Hepatocyte (in vitro differentiated cells): ENCODE measurements at regions not wholly inside any gene's neighbourhood (a gene's known extent, or its start where the extent isn't known, plus 50 kb on each side); places are given as distances from the start of the nearest gene placed in this dataset.

Experiments used
- DNase-seq: peaks from one replicate; pipeline ENCODE4 v3.0.0-alpha.2; 2016; ENCODE audit warnings: low spot score
- H2AFZ ChIP-seq: fragments of 200-600 bp; sonication (generic); 2 replicates; pipeline ENCODE4 v1.6.0; 2016; ENCODE audit warnings: antibody characterized with exemption, mild to moderate bottlenecking
- H3K27ac ChIP-seq: fragments of 200-600 bp; sonication (generic); 2 replicates; pipeline ENCODE4 v1.5.1; 2016; ENCODE audit warnings: mild to moderate bottlenecking
- H3K27me3 ChIP-seq: fragments of 200-600 bp; sonication (generic); 2 replicates; pipeline ENCODE4 v1.6.1; 2016
- H3K36me3 ChIP-seq: fragments of 200-600 bp; sonication (generic); replicated peaks from 2 replicates; pipeline ENCODE4 v1.5.1; 2016; ENCODE audit warnings: low read depth; ENCODE audit not compliant: insufficient read depth
- H3K4me1 ChIP-seq: fragments of 200-600 bp; sonication (generic); 2 replicates; pipeline ENCODE4 v1.5.1; 2016; ENCODE audit warnings: mild to moderate bottlenecking, moderate library complexity; ENCODE audit not compliant: insufficient read depth
- H3K4me2 ChIP-seq: fragments of 200-600 bp; sonication (generic); 2 replicates; pipeline ENCODE4 v1.6.0; 2016
- H3K4me3 ChIP-seq: fragments of 200-600 bp; sonication (generic); 2 replicates; pipeline ENCODE4 v1.5.1; 2016; ENCODE audit warnings: mild to moderate bottlenecking
- H3K79me2 ChIP-seq: fragments of 200-600 bp; sonication (generic); 2 replicates; pipeline ENCODE4 v1.6.0; 2017; ENCODE audit warnings: mild to moderate bottlenecking
- H3K9me2 ChIP-seq: fragments of 200-600 bp; sonication (generic); replicated peaks from 2 replicates; pipeline ENCODE4 v1.6.0; 2017; ENCODE audit warnings: mild to moderate bottlenecking; ENCODE audit not compliant: insufficient read depth
- H3K9me3 ChIP-seq: fragments of 200-600 bp; sonication (generic); 2 replicates; pipeline ENCODE4 v1.5.1; 2016; ENCODE audit warnings: low read depth, mild to moderate bottlenecking
- H4K20me1 ChIP-seq: fragments of 200-600 bp; sonication (generic); 2 replicates; pipeline ENCODE4 v1.6.0; 2016; ENCODE audit warnings: mild to moderate bottlenecking; ENCODE audit not compliant: insufficient read depth, poor library complexity, severe bottlenecking
- CTCF ChIP-seq: fragments of 200-600 bp; sonication (generic); IDR thresholded peaks from 2 replicates; pipeline ENCODE4 v1.5.1; 2016; ENCODE audit warnings: antibody characterized with exemption, mild to moderate bottlenecking; ENCODE audit not compliant: poor library complexity
- EZH2 ChIP-seq: fragments of 200-600 bp; sonication (generic); IDR thresholded peaks from 2 replicates; pipeline ENCODE4 v1.6.1; 2016; ENCODE audit warnings: antibody characterized with exemption, mild to moderate bottlenecking, borderline replicate concordance
- EZH2phosphoT487 ChIP-seq: fragments of 200-600 bp; sonication (generic); IDR thresholded peaks from one replicate; pipeline ENCODE4 v1.6.1; 2018; ENCODE audit warnings: antibody characterized with exemption, mild to moderate bottlenecking, low read depth, moderate library complexity; ENCODE audit not compliant: unreplicated experiment, severe bottlenecking
- WGBS: methylation state at CpG from one replicate; pipeline ENCODE4 v1.1.6; 2016; ENCODE audit warnings: low lambda C conversion rate; ENCODE audit errors: missing lambda C conversion rate; 5-methylcytosine and 5-hydroxymethylcytosine counted together

GRCh38 chr3:5330152-5330810, 142.8 kb downstream of the EDEM1 start:
- Histone ChIP-seq H3K79me2 (no peaks in the 10 kb centered on the region), H3K27me3 (no peaks in the 10 kb centered on the region), H3K4me3 (no peak overlapping the region), H3K36me3 (no peaks in the 10 kb centered on the region), H2AFZ (no peak overlapping the region), H3K4me1 (peaks cover 8% of the 10 kb centered on the region), H3K9me3 (no peaks in the 10 kb centered on the region), H3K27ac (peak overlapping the region; percentile 29), H3K4me2 (no peak overlapping the region), H4K20me1 (no peaks in the 10 kb centered on the region), H3K9me2 (no peaks in the 10 kb centered on the region)
- DNase-seq, result peak; percentile 28
- no peak for TF ChIP-seq EZH2phosphoT487
- TF ChIP-seq CTCF, result no peak
- no peak for TF ChIP-seq EZH2
- 81% methylated on average over 9 of the region's 9 CpGs for whole genome bisulfite sequencing

- H3K9me2 ChIP-seq, result no peaks in the 10 kb centered on the region
- H4K20me1 ChIP-seq, result no peaks in the 10 kb centered on the region
- no peaks in the 10 kb centered on the region for H3K9me3 ChIP-seq
- H3K27ac ChIP-seq, result peak overlapping the region; percentile 29
- H3K27me3 ChIP-seq, result no peaks in the 10 kb centered on the region
- no peak overlapping the region for H3K4me2 ChIP-seq
- no peaks in the 10 kb centered on the region for H3K79me2 ChIP-seq
- H3K36me3 ChIP-seq, result no peaks in the 10 kb centered on the region
- no peak overlapping the region for H3K4me3 ChIP-seq
- 59% methylated on average over 3 of the region's 3 CpGs for WGBS
- no peak for DNase-seq
- no peak overlapping the region for H2AFZ ChIP-seq
- TF ChIP-seq EZH2 (no peak), CTCF (no peak), EZH2phosphoT487 (no peak)
- H3K4me1 ChIP-seq, result peaks cover 8% of the 10 kb centered on the region
Observed at GRCh38 chr3:5331567-5332269, 144.2 kb downstream of the EDEM1 start.

GRCh38 chr3:5332270-5332956, 144.9 kb downstream of the EDEM1 start:
- H3K27me3 ChIP-seq, result no peaks in the 10 kb centered on the region
- no peaks in the 10 kb centered on the region for H3K9me2 ChIP-seq
- no peak for TF ChIP-seq CTCF
- TF ChIP-seq EZH2, result no peak
- no peak for TF ChIP-seq EZH2phosphoT487
- 74% methylated on average over 3 of the region's 3 CpGs for WGBS
- H3K4me3 ChIP-seq, result no peak overlapping the region
- peak overlapping the region; percentile 2 for H3K27ac ChIP-seq
- H3K9me3 ChIP-seq, result no peaks in the 10 kb centered on the region
- DNase-seq, result peak; percentile 8
- H3K4me1 ChIP-seq, result peaks cover 8% of the 10 kb centered on the region
- no peak overlapping the region for H2AFZ ChIP-seq
- H4K20me1 ChIP-seq, result no peaks in the 10 kb centered on the region
- no peak overlapping the region for H3K4me2 ChIP-seq
- H3K36me3 ChIP-seq, result no peaks in the 10 kb centered on the region
- no peaks in the 10 kb centered on the region for H3K79me2 ChIP-seq
